CD4-positive, alpha-beta T cell treated with Interleukin-15 for 4 hours (primary cell): ENCODE measurements at regions not wholly inside any gene's neighbourhood (a gene's known extent, or its start where the extent isn't known, plus 50 kb on each side); places are given as distances from the start of the nearest gene placed in this dataset.

Experiments used
- DNase-seq: peaks from one replicate; pipeline ENCODE4 v3.0.0-alpha.2; 2020; ENCODE audit warnings: low spot score

DNA sequence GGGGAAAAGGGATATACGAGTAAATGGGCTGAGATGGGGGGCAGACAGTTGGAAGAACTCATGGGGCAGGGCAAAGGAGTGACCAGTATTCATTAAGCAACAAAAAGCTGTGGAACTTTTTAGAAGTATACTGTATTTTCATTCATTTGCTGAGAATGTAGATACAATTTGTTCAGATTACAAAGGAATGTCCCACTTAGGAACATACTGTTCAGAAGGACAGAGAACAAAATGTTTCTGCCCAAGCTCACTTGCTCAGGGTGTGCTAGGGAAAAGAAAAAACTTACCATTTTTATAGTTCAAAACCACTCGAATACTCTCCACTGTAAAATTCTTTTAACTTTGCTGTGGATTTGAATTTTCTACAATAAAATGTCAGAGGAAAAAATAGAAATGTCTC lies 135.2 kb upstream of the AFF2 start:
- DNase-seq: no peak

DNA sequence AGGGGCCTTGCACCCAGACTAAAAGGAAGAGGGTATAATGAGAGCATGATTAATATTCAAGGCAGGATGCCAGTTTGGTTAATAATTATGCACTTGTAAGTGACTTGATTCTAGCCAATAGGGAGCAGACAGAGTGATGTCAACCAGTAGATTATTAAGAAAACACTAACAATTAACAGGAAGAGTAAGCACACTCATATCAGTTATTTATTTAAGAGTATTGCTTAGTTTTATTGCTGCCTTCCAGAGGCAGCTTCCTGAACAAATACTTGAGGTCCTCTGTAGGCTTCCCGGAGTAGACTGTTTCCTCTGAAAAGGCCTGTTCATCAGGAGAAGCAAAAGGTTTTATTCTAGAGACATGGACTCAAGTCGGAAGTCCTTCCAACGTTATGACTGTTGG lies 129.1 kb upstream of the AFF2 start:
- DNase-seq: no peak

DNA sequence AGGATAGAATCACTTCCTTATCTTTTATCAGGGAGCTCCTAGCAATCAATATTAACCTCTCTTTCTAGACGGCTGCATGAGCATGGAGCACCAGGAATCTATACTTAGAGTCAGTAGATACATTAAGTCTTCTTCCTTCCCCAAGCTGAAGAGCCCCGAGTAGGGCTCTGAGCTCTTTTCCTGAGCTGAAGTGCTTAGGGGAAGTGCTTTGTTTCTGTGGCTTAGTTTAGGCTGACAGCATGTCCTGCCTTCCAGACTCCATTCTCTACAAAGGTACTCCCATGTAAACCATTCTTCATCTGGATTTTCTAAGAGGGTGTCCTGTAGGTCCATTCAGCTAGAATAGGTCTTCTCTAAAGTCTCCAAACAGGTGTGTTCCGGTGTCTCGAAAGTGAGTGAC lies 127.5 kb upstream of the AFF2 start:
- DNase-seq: no peak

DNA sequence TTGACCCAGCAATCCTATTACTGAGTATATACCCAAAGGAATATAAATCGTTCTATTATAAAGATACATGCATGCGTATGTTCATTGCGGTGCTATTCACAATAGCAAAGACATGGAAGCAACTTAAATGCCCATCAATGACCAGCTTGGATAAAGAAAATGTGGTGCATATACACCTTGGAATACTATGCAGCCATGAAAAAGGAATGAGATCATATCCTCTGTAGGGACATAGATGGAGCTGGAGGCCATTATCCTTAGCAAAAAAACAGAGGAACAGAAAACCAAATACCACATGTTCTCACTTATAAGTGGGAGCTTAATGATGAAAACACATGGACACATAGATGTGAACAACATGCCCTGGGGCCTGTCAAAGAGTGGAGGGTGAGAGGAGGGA lies 124.1 kb upstream of the AFF2 start:
- no peak for DNase-seq

DNA sequence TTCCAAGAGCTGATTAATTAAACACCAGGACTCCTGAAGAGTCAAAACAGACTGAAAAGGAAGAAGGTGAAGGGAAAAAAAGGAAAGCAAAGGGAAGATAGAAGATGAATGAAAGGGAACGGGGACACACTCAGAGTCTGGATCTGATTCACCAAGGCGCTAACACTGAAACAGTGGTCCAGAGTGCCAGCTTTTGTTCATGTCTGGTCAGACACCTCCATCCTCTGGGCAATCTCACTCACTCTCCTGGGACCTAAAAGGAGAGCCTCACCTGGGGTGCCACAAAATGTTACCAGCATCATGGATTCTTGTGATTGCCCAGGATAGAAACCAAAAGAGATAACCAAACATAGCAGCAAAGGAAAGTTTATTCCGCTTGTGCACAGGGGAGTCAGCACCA lies 120.3 kb upstream of the AFF2 start:
- DNase-seq: peak; percentile 0

DNA sequence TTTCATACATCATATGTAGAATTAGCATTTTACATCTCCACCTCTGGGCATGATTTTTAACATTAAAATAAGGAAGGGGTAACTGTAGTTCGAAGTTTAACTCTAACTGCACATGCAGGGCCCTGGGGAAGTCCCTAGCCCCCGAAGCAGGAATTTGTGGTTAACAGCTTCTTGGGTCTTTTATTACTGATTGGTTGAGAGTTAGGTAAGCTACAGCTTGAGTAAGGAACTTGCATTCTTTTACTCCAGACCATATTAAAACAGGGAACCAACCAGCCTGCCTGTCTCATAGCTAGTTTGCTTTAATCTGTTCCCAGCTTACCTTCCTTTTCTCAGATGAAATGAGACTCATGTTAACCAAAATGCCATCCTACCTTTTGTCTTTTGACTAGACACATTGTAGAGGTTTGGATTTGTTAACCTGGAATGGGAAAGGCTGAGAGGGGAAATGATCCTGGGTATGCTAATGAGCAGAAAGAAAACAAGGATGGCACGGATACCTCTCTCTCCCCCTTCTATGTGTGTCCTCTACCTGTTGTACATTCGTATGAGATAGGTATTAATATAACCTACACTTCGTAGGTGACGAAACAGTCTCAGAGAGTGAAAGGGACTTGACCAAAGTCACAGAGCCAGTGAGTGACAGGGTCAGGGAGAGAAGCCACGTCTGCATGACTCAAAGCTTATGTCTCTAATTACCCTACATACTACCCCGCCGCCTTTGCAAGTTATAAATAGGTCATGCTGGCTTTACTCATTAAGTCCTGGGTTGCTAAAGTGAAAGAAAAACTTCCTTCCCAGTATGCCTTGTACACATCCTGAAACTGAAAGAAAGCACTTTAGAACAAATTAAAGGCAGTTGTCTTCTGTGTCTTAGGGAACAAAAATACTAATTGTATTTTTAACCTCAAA lies 119.5 kb upstream of the AFF2 start:
- peak; percentile 65 for DNase-seq

DNA sequence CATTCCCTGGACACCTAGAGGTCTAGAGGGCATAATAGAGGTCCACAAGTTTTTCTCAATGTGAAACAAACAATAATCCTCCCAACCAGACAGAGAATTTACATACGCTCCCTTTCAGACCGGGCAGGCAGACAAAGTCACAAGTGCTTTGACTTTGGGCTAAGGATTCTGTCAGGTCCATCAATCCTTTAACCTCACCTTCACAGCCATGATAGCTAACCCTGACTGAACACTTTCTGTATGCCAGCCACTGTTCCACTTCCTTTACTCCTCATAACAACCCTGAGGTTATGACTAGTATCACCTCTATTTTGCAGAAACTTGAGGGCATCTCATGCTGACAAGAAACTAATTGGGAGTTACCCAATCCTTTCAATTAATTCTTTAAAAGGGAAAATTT lies 118.8 kb upstream of the AFF2 start:
- DNase-seq: peak; percentile 3

DNA sequence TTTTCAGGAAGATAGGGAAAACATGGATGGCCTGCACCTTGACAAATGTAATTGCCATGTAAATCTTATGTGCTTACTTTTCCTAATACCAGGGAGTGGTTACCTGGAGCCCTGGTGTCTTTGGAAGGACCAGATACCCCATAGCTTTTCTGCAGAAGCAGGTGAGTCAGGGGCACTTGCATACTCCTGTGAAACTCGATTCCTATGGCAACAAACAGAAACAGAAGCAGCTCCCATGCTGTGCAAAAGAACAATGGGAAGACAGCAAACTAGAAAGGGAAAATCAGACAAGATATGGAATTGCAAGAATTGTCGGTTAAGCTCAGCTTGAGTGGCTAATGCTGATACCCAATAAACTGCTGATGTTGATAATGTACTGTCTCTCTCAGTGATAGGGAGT lies 117.4 kb upstream of the AFF2 start:
- DNase-seq: no peak

DNA sequence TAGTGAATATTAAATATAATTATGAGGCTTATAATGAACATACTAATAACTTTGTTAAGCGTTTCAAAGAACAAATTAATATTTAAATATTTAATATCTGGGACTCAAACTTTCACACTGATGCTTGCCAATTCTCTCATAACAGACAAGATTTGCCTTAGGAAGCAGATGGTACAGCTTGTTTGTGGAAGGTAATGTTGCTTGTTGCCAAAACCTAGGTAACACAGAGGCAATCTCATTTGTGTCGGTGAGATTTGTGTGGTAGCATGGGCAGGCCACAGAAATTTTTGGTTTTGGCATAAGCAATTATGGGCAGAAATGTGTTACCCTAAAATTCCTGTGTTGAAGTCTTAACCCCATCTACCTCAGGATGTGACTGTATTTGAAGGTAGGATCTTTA lies 114.9 kb upstream of the AFF2 start:
- no peak for DNase-seq

DNA sequence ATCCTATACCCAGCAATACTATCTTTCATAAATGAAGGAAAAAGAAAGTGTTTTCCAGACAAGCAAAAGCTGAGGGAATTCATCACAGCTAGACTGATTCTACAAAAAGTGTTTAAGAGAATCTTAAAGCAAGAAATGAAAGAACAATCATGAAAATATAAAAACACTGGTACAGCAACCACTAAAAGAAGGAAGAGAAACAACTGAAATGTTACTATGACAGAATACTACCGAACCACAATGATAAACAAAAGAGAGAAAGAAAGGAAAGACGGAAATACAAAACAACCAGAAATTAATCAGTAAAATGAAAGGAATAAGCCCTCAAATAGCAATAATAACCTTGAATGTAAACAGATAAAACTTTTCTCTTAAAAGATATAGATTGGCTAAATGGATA lies 110.8 kb upstream of the AFF2 start:
- DNase-seq: no peak

DNA sequence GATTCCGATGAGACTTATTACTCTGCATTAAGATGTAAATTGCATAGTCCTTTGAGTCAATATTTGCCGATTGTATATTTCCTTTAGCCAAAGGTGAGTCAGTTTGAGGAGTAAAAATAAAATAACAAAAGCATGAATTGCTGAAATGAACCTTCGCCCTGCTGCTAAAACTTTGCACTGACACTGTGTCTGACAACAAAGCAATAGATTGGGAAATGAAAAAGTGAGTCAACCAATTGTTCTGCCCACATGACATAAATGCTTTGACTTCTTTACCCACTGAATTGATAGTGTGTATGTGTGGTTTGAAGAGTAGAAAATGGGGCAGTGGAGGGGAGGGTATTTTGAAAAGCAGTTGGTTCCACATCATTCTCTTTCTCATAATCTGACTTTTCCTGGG lies 88.4 kb upstream of the AFF2 start:
- DNase-seq: no peak

DNA sequence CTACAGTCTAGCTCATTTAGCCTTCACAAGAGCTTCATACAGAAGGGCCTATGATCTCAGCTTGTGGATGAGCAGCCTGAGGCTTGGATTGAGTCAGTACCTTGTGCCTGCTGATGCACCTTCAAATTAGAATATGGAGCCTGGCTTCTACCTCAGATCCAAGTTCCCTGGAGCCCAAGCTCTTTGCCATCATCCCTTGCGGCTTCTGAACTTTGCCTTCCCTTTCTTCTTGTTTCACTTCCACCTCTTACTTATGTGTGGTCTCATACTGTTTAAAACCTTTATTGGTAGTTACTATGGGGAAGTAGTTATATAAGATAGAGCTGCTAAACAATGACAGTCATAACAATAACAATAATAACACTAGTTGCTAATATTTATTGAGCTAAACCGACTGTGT lies 84.3 kb upstream of the AFF2 start:
- DNase-seq: no peak

DNA sequence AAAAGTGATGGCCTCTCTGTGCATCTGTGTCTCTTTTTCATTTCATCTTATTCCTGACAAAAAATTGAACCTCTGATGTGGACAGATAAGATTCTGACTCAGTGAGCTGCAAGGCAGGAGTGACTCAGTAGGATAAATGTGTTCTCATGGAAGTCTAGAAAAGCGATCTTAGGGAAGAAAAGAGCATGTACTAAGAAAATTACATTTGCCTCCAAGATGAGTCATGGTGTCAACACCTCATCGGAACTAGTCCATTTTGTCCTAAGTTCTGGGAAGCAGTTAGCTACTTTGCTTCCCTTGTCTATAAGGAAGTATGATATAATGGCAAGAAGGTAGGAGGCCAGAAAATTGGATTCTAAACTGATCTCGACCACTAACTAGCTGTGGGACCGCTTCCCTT lies 83.5 kb upstream of the AFF2 start:
- no peak for DNase-seq

DNA sequence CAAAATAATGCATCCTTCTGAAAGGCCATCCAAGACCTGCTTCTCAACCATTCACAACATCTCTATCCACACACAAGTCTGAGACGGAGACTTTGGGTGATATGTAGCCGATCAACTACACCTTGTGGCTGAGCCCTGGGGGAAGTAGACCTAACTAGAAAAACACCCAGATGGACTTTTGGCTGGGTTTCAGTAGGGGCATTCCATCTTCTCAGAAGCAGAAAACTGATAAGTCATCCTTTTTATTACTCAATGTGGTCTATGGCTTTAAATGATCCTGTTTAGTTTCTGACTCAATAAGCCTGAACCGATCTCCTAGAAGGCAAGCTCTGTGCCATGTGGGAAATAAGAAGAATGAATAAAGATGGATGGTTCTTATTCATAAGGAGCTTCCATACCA lies 82.5 kb upstream of the AFF2 start:
- DNase-seq: no peak

DNA sequence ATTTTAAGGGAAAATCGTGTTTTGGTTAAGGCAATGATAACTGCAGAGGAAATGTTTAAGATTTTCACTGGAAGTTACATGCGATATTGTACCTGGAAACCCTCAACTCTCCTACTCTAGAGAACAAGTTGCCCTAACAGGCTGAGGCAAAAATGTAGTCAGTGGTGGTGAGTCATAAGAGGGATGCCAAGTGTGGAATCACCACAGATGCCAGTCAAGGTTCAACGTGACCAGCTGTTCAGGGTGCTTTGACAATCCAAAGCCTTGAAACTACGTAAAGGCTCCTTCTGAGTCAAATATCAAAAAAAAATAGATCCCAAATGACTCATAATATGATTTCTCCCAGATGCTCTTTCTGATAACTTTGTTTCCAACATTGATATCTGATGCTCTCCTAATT lies 77.9 kb upstream of the AFF2 start:
- no peak for DNase-seq

DNA sequence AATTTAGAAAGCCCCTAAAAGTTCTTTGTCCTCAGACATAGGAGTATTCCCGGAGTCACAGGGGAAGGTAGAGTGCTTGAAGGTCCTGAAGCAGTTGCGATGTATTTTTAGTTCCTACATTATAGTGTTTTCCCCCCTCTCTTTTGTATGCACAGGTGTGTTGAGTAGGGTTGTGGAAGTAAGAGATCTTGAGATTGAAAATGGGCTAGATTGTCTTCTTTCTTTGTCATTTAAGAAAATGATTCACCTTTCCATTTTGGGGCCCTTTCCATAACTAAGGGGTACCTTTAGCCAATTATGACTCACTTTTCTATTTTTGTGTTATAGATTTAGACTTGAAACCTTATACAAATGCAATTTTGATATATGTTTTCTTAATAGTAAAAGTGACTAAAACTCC lies 75.8 kb upstream of the AFF2 start:
- no peak for DNase-seq

DNA sequence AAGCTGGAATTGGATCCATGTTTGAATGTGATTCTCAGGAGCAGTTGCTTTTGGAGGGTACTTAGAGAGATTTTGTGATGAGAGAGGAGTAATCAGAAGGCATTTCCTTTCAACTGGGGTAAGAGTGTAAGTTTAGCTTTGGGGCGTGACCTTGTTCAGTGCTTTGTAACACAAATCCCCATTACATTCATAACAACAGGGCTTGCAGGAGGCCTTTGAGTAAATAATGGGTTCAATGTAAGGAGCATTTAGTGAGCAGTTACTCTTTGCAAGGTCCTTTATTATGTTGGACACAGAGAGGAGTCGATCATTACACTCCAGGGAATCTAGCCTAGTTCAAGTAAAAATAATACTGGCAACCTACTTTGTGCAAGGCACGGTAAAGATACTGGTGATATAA lies 74.0 kb upstream of the AFF2 start:
- no peak for DNase-seq

DNA sequence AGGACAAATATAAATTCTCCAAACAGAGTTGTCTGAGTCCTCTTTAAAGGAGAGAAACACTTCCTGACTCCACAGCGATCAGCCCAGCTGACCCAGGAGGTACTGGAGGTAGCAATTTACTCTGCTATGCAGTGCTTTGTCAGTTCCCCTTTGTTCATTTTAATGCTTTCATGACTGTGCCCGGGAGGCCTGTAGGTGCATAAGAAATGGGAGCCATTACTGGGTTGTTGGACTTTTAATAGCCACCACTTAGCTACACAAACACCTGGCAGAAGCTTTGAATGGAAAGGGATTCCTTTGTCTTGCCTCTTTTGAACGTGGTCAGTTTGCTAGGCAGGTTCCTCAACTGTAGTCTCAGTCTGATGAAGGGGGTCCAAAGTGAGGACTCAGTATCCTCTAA lies 59.0 kb upstream of the AFF2 start:
- DNase-seq: no peak

DNA sequence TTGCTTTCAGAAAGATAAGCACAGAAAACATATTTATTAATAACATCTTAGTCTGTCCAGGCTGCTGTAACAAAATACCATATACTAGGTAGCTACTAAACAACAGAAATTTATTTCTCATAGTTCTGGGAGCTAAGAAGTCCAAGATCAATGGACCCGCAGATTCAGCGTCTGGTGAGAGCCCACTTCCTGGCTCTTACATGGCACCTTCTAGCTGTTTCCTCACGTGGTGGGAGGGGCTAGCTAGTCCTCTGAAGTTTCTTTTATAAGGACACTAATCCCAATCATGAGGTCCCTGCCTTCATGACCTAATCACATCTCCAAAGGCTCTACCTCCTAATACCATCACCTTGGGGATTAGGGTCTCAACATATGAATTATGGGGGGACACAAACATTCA lies 57.2 kb upstream of the AFF2 start:
- no peak for DNase-seq

DNA sequence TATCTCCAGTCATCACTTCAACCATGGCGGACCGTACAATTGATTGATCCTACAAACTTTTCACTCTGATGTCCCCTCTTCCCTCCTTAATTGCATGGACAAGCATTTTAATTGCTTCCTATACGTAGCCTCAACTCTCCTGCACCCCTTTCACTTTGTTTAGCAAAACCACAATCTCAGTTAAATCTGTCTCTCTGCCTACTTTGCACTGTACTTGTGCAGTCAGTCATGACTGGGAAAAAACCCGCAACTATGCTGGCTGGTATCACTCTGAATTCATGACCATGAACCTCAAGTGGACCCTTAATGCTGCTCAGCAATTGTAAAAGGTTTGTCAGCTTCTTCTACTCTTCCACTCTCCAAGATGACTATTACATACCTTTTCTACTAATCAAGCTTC lies 51.7 kb upstream of the AFF2 start:
- DNase-seq: no peak
